Neural progenitor cell (in vitro differentiated cells): ENCODE measurements at regions not wholly inside any gene's neighbourhood (a gene's known extent, or its start where the extent isn't known, plus 50 kb on each side); places are given as distances from the start of the nearest gene placed in this dataset.

Experiments used
- CTCF ChIP-seq: fragments of 200-600 bp; sonication (generic); IDR thresholded peaks from 2 replicates; pipeline ENCODE4 v1.5.1; 2017; ENCODE audit warnings: antibody characterized with exemption, mild to moderate bottlenecking
- EZH2 ChIP-seq: fragments of 200-600 bp; sonication (generic); IDR thresholded peaks from 2 replicates; pipeline ENCODE4 v1.6.1; 2017; ENCODE audit warnings: antibody characterized with exemption, mild to moderate bottlenecking, moderate library complexity
- EZH2phosphoT487 ChIP-seq: fragments of 200-600 bp; sonication (generic); IDR thresholded peaks from 2 replicates; pipeline ENCODE4 v1.6.1; 2017; ENCODE audit warnings: antibody characterized with exemption

GRCh38 chr16:9399573-9399972 lies 308.1 kb downstream of the HAPSTR1 start:
- no peak for TF ChIP-seq CTCF
- no peak for TF ChIP-seq EZH2phosphoT487
- TF ChIP-seq EZH2: no peak
